ENCODE measurements at regions not wholly inside any gene's neighbourhood (a gene's known extent, or its start where the extent isn't known, plus 50 kb on each side); places are given as distances from the start of the nearest gene placed in this dataset.

DNA sequence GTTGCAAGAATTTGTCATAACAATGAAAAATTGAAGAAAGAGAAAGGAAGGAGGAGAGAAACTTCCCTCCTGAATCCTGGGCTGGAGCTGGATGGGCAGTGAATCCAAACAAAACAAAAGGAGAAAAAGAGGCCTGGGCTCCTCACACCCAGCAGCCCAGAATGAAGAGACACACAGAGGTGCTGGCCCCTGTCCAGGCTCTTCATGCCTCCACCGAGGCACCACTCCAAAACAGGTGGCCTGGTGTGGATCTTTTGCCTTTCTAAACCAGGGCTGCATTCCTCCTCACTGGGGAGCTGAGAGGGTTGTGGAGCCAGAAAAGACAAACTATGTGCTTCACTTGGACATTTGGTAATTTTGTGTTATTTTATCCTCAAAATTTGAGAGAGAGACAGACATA is 76.0 kb downstream of the FAM124B start:
- DNase-seq, result no peak

DNA sequence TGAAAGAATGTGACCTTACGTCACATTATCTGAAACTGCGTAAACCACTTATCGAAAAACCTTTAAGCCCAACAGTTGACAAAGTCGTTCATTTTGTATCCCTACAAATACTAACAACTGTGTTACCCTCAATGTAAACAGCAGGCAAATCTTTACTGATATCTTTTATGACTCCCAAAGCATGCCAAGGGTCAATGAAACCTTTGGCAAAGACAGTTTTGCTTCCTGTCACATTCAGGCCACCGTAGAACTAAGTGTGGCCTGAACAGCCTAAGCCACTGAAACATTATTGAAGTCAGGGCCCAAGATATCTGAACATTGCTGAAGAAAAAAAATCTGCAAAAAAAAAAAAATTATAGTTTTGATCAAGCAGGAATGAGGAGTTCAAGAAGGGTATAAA is 77.3 kb downstream of the FAM124B start:
- DNase-seq, result no peak

DNA sequence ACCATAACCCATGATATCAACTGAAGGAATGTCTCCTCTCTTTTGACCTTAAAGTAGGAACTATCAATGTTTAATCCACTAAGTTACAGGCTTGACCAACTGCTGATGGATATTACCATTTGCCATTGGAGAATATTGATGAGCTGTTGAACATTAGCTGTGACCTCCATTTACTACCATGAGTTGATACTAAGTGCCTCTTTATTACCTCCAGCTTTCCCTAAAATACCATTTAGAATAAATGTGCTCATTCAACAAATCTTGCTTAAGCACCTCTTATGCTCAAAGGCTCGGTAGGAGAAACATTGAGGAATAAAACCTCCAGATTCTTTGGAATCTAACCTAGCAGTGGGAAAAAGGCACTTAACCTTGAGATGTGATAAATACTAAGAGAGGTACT is 81.2 kb downstream of the FAM124B start:
- DNase-seq, result no peak

DNA sequence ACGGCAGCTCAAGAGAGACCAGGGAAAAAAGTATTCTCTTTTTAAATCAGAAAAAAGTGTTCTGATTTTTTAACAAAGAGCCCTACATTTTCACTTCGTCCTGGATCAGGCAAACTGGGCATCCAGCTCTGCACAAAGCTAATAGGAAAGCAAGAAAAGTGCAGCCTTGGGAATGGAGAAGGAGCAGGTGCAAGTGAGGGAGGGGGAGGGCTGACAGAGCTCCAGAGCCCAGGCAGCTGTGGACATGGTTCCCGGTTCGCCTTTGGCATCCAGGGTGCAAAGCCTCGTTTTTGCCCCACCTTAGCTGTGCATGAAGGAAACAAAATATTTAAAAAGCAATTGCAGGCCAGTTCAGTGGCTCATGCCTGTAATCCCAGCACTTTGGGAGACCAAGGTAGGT is 82.2 kb downstream of the FAM124B start:
- DNase-seq, result no peak

DNA sequence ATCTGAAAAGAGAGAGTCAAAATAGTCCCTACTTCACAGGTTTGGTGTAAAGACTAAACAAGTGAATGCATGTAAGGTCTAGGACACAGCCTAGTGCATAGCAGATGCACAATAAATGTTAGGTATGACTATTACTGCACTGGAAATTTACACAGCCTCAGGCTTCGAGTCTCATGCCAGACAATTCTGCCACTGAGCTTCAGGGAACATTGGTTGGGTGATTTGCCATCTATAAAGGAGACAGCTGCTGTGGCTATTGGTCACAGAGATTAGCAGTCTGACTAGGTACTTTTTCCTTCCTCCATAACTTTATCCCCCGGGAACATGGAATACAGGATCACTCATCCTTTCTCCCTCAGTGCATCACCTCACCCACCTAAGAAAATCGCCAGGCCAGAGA is 89.2 kb downstream of the FAM124B start:
- DNase-seq, result no peak

DNA sequence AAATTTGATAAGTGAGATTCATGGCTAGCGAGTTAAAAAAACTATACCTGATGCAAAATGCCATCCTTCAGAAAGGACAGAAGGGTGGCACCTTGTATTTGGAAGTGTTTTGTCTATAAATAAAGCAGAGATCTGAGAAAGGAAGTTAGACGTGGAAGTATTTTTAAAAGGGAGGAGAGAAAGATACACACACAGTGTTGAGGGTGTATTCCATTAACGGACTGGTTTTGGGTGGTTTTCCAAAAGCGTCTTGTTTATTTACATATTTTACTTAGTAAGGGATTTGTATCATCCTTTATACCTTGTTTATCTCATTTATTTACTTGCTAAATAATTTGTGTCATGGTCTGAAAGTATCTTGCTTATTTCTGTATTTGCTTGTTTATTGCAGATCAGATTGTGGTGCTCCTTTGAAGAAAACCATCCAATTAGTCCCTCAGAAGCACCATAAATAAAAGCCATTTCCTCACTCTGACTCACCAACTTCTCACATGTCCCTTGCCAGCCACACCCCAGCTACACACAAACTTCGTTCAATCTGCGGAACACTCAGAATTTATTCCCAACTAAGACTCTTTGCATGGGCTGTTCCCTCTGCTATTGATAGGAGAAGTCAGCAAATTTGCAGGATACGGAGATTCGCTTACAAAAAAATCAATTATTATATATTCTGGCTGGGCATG is 90.8 kb downstream of the FAM124B start:
- no peak for DNase-seq

DNA sequence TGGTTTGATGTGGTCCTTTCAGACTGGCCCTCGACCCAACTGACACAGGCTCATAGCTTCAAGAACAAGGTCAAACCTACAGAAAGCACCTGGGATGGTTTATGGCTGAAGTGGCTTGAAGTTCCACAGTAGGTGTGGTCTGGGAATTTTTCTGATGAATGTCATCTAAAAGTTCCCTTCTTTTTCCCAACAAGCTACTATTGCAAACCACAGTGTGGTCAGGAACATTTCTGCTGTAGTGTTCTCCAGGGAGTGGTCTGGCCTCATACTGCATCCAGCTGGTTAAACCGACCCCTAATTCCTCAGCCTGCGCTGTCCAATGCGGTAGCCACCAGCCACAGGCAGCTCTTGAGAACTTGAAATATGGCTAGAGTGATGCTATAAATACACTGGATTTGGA is 92.7 kb downstream of the FAM124B start:
- peak; percentile 96 for DNase-seq

DNA sequence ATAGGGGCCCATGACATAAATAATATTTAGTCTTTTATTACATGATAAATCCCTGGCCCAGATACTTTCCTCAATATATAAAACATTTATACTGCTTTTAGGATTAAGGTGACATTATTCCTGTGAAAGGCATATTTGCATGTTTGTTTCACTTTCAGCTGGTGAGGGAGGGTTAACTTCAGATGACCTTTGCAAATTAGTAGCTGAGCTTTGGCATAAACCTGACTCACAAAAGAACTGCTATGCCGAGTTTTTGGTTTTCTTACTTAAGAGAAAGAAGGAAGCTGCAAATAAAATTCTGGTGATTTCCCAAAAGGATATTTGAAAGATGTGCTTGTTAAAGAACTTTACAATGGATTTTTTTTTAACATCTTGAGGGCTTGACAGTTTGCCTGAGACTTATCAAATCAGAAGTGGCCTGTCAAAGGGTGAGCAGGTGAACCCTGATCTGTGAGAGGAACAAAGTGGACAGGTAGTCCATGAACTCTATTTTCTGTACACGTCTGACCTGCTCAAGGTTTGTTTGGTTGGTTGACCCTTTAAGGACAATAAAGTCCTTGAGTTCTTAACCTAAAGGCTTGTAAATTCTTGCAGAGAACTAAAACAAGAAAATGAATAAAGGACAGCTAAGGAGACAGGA is 93.5 kb downstream of the FAM124B start:
- no peak for DNase-seq

DNA sequence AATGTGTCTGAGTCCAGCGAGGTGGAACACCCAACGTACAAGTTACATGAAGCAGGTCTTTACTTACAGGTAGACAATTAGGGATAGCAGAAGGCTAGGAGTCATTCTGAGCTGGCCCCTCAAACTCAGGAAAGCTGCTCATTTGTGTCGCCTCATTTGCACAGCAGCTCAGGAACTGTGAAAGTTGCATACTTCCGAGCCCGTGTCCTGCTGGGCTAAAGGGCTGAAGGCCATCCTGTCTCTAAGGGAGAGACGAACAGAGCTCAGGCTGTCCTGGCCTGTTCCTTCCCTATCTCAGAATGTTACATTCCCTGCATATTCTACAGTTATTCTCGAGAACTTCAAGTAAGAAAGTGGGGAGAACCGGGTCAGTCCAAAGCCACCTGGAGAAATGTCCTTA is 99.0 kb downstream of the FAM124B start:
- DNase-seq, result no peak

DNA sequence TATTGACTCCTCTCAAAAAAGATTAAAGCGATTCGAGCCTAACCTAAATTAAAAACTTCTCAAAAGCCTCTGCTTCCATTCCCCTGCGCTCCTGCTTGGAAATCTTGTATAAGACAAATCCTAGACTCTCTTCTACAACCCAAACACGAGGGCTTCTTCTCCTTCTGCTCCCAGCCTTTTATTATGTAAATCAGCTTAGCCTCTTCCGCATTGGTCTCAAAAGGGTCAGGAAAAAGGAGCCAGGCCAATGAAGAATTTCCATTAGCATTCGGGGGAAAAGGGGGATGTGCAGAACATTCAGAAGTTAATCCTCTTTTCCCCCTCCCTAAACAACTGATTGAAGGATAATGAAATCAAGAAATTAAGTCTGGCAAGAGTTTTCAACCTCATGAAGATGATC is 107.9 kb downstream of the FAM124B start:
- no peak for DNase-seq

DNA sequence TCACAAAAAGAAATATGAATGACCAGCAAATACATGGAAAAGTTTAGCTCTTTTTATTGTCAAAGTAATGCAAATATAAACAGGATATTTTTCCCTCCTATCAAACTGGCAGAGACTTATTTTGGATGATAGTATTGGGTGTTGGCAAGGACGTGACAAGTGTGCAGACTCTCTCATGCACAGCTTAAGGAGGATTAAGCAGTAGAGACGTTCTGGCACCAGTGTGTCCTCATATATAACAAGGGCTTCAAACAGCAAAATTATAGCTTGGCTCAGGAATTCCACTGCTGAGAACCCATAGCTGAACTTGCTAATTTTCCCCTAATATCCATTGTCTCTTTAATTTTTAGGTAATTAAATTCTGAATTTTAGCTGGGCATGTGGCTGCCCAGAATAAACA is 114.4 kb downstream of the FAM124B start:
- no peak for DNase-seq

DNA sequence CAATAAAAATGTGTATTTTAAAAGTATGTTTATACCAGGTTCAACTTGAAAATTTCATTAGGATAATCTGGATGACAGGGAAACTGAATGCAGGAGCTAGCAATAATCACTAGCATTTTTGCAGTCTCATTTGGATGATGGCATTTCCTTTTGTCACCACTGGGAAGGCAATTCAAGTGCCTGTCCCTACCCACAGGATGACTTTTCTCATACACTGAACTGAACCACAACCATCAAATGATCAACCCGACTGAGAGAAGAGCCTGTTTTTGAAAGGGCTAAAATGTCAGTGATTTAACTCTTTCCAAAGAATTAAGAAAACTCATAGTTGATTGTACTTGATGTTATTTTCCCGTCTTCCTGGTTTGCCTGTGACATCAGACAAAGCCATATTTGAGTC is 115.0 kb downstream of the FAM124B start:
- DNase-seq, result no peak

DNA sequence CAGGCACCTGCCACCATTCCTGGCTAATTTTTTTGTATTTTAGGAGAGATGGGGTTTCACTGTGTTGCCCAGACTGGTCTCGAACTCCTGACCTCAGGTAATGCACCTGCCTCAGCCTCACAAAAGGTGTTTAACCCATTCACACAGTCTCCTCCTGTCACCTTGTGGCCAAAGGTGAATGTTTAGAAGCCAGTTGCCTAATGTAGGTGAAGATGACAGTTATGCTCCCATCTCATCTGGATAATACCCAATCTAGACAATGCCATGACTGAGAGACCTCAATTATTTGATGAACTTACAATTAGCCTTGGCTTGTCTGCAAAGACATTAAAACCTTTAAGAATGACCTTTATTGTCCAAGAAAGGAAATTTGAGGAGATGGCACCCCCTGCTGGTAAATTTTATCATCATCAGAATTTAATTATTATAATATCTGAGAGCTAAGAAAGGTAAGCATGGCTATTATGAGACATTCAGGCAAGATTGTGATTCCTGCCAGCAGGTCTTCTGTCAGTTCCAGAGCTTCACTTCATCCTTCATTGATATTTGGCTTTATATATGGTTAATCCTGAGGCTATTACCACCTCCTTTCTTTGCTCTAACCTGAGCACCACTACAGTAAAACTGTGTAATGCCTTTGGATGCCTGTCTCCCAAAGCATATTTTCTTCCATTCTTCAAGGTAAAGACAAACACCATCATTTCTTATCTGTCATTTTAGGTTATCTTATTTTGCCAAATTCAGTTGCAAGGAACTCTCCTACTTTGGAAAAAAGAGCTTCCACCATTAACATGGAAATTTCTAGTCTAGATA is 117.6 kb downstream of the FAM124B start:
- peak; percentile 40 for DNase-seq

DNA sequence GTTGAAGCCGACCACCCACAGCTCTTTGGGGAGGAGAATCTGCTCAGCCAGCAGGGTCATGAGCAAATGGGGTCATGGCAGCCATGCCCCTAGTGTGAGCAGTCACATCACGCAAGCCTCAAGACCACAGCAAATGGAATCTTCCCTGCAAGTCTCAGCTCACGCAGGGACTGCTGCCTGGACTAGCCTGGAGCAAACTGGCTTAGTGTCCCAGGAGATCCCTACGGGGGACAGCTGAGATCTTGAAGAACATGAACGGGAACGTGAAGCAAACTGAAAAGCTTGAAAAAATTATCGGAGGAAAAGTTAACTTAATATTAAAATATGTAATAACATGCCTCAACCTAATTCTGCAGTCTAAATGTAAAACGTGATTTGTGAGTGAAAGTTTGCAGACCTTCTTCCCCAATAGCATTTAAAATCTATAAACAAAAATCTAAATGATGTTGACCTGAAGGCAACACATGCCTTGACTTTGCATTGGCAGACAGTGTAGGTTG is 118.4 kb downstream of the FAM124B start:
- no peak for DNase-seq

DNA sequence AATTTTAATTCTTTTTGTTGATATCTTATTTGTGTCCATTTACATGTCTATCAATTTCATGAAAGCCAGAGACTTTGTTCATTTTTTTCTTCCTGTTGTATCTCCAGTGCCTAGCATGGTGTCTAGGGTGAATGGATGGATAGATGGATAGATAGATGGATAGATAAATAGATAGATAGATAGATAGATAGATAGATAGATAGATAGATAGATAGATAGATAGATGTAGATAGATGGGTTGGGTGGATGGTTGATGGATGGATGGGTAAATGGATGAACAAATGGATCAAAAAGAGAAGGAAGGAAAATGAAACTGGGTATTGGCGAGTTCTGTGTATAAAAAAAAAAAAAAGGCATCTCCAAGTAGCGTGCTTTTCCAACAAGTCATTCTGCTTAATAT is 120.5 kb downstream of the FAM124B start:
- no peak for DNase-seq

DNA sequence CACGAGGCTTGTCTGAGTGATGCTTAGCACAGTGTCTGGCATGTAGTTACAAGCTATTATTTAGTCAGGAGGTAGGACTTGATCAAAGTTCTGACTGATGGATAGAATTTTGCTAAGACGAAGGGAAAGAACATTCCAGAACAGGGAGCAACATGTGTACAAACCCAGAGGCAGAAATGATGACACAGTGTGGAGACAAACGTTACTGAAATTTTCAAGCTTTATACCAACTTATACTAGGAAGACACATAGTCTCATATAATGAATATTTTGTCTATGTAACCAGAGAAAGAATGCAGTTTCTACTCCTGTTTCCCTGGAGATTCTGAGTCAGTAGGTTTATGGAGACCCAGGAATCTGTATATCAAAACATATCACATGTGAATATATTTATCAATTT is 123.4 kb downstream of the FAM124B start:
- peak; percentile 68 for DNase-seq

DNA sequence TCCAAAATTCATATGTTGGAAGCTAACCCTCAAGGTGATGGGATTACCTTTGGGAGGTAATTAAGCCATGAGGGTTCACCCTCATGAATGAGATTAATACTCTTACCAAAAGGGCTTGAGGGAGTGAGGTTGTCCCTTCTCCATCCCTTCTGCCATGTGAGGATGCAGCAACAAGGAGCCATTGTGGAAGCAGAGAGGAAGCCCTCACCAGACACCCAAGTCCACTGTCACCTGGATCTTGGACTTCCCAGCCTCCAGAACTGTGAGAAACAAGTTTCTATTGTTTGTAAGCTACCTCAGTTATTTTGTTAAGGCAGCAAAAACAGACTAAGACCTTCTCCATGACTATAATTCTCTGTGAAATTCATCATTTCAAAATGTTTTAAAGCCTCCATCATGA is 125.7 kb downstream of the FAM124B start:
- no peak for DNase-seq

DNA sequence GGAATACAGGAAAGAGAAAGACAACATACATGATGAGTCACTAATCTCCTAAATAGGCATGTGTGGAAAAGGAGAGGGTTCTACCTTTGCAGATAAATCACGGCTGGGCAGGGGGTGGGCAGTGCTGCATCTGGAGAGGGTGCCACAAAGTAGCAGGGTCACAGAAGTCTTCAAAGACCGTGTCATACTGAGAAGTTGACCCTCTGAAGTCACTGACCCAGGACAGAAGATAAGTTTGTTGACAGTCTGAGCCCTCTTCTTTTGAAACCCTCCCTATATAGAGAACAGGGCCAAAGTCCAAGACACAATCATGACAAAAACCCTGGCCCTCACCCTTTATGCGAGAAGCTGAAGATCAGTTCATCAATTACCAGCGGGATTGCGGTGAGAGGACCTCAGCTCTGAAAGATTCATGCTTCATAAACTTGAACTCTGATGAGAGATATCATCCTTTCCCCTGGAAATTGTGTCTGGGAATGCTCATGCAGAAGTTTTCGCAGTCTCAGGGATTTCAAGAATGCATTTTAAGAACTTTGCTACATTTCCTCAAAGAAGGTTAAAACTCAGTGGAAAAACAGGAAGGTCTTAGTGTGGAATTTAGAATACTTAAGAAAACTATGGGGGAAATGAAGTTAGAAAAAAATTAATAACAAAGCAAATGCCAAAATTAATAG is 129.5 kb downstream of the FAM124B start:
- peak; percentile 36 for DNase-seq

DNA sequence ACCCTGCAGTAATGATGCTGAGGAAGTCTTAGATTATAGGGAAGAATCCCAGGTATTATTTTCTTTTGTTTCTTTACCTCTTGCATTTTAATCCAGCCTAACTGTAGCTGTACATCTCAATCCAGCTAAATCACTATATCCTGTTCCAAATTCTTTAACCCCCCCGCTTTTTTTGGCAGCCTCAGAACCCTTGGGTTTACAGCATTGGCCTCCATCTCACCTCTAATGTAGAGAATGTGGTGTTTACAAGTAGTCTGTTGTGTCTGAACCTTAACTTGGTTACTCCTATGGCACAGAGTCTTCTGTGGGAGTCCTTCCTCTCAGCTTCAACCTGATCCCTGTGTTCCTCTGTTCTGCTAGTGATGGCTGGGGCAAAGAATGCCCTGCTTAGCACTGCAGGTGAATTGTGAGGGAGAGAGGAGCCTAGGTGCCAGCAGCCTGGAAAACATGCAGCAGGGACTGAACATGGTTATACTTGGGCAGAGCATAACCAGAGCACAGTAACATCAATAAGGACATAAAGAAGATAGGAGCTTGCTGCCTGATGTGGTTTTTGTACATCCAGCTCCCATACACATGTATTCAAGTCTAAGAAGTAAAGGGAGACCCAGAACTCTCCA is 130.2 kb downstream of the FAM124B start:
- DNase-seq, result no peak

DNA sequence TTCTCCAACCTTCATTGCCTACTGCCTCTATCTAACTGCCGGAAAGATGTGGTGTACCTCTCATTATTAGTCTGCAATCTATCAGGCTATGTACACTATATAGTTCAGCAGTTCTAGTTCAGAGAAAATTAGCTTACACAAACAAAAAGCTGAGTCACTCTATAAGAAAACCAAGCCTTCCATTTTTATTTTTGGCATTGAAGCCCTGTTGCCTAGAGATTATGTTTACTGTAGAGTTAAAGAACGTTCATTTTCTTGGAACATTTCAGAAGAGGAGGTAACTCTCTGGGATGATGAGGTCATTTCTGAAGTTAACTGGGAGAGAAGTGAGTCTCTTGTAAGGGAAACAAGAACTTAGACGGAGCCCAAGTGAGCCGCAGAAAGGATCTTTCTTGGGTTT is 133.5 kb downstream of the FAM124B start:
- peak; percentile 74 for DNase-seq

DNA sequence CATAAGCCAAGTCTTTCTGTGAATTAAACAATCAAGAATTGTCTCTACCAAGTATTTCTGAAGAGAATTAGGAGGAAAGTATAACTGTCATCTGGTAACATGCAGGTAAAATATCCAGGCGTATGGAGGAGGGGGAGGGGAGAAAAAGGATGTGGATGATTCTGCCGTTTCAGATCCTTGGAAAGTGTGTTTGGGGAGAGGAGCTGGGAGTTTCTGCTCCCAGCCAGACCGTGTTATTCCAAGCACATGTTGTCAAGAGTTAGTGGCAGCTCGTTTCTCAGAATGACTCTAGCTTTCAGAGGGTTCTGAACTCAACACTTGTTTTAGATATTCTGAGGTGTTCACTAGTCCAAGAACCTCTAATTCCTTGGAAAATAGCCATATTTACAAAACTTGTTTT is 137.6 kb downstream of the FAM124B start:
- no peak for DNase-seq

DNA sequence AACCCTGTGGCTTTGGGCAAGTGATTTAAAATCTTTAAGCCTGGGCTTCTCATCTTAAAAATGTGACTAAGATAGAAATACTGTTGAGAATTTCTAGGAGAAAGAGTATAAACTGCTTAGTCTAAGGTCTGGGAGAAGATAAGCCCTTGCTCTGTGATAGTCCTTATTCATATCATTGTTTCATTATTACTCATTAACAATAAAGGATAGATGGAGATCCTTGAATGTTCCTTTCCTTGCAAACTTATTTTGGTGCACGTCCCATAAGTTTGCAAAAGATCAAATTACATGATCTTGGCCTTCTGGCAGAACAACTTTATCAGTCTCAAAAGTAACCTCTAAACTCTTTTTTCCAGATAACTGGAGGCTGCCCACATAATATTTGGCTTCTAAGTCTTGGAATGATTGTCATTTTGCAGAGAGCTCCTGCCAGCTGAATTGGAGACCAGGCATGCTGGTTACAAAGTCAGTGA is 138.3 kb downstream of the FAM124B start:
- peak; percentile 75 for DNase-seq

DNA sequence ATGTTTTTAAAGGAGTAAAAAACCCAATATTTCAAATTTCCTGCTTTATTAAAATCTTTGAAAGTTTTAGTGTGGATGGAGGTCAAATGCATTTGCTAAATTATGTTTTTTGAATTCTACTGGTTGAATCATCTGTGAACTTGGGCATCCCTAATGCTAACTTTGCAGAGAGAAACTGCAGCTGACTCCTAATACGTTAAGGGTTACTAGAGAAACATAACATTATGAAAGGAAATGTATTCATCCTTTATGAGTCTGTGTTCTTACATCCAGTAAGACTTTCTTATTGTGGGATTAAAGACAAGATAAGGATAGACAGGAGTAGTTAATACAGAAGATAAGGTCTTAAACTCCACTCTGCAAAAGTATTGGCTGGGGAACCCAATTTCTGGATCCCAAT is 140.6 kb downstream of the FAM124B start:
- DNase-seq, result peak; percentile 32

All from fibroblast of upper back skin (primary cell).